HEK293 (cell line): ENCODE measurements at regions not wholly inside any gene's neighbourhood (a gene's known extent, or its start where the extent isn't known, plus 50 kb on each side); places are given as distances from the start of the nearest gene placed in this dataset.

ENCODE experiments used
- CTCF ChIA-PET: fragments of 350-600 bp; formaldehyde crosslinking; extraction: SDS; loops from one replicate; lab custom pipeline; 2021; ENCODE audit warnings: antibody characterized with exemption; lab: Yijun Ruan, JAX
- POLR2A ChIA-PET: fragments of 300-600 bp; formaldehyde crosslinking; extraction: SDS; loops from one replicate; lab custom pipeline; 2020; ENCODE audit warnings: antibody characterized with exemption, inconsistent platforms; lab: Yijun Ruan, JAX
- H3K27ac ChIP-seq: fragments of 200-500 bp; sonication (Bioruptor generic); 2 replicates; pipeline ENCODE4 v1.5.1; 2014; ENCODE audit warnings: low read depth, low read length, control low read depth, inconsistent platforms; ENCODE audit errors: extremely low read depth
- H3K36me3 ChIP-seq, 2 experiments: fragments of 200-500 bp in 1 of 2; sonication (Bioruptor generic) in 1 of 2; 1 replicate in 1 of 2; 2 replicates in 1 of 2; pipeline ENCODE4 v1.5.1; 2014 to 2017; ENCODE audit warnings: inconsistent platforms in 2 of 2, low read length in 2 of 2; ENCODE audit not compliant: control insufficient read depth in 2 of 2, insufficient read depth in 1 of 2
- H3K4me1 ChIP-seq: fragments of 200-500 bp; sonication (Bioruptor generic); 2 replicates; pipeline ENCODE4 v1.5.1; 2014; ENCODE audit warnings: mild to moderate bottlenecking, low read length, inconsistent platforms; ENCODE audit not compliant: control insufficient read depth, insufficient read depth
- H3K4me3 ChIP-seq: 2 replicates; pipeline ENCODE4 v1.5.1; 2011; ENCODE audit warnings: low read depth, mild to moderate bottlenecking, control low read depth, low read length, moderate library complexity
- H3K9me3 ChIP-seq: fragments of 200-500 bp; sonication (Bioruptor generic); 2 replicates; pipeline ENCODE4 v1.5.1; 2014; ENCODE audit warnings: low read depth, low read length, inconsistent platforms; ENCODE audit not compliant: control insufficient read depth, insufficient read depth
- AEBP2 ChIP-seq: fragments of 450-650 bp; formaldehyde crosslinking; IDR thresholded peaks from 2 replicates; pipeline ENCODE4 v1.5.1; 2016; ENCODE audit warnings: missing biosample characterization, missing genetic modification characterization, borderline replicate concordance
- ATF2 ChIP-seq: fragments of 450-650 bp; formaldehyde crosslinking; IDR thresholded peaks from 2 replicates; pipeline ENCODE4 v1.5.1; 2016; ENCODE audit warnings: missing biosample characterization, missing genetic modification characterization, low read depth
- GLIS2 ChIP-seq: fragments of 450-650 bp; formaldehyde crosslinking; IDR thresholded peaks from 2 replicates; pipeline ENCODE4 v1.5.1; 2016; ENCODE audit warnings: missing biosample characterization, missing genetic modification characterization
- KLF17 ChIP-seq: fragments of 450-650 bp; formaldehyde crosslinking; IDR thresholded peaks from 2 replicates; pipeline ENCODE4 v1.5.1; 2016; ENCODE audit warnings: missing biosample characterization, missing genetic modification characterization
- MEIS1 ChIP-seq: sonication (generic); formaldehyde crosslinking; IDR thresholded peaks from 2 replicates; pipeline ENCODE4 v1.8.1; 2022; ENCODE audit warnings: missing genetic modification reagents, mild to moderate bottlenecking, borderline replicate concordance
- ZBTB20 ChIP-seq: fragments of 450-650 bp; formaldehyde crosslinking; IDR thresholded peaks from 2 replicates; pipeline ENCODE4 v1.5.1; 2016; ENCODE audit warnings: missing biosample characterization, missing genetic modification characterization
- ZBTB7A ChIP-seq: fragments of 450-650 bp; formaldehyde crosslinking; IDR thresholded peaks from 2 replicates; pipeline ENCODE4 v1.5.1; 2016; ENCODE audit warnings: low read depth, missing biosample characterization, missing genetic modification characterization
- ZEB2 ChIP-seq: fragments of 450-650 bp; formaldehyde crosslinking; IDR thresholded peaks from 2 replicates; pipeline ENCODE4 v1.5.1; 2016; ENCODE audit warnings: missing biosample characterization, missing genetic modification characterization
- ZFHX2 ChIP-seq: fragments of 450-650 bp; formaldehyde crosslinking; conservative IDR thresholded peaks from 2 replicates; pipeline ENCODE4 v1.5.1; 2016; ENCODE audit warnings: missing biosample characterization, missing genetic modification characterization
- ZFP41 ChIP-seq: fragments of 450-650 bp; formaldehyde crosslinking; IDR thresholded peaks from 2 replicates; pipeline ENCODE4 v1.5.1; 2016; ENCODE audit warnings: missing biosample characterization, missing genetic modification characterization, borderline replicate concordance
- ZFP69B ChIP-seq: fragments of 450-650 bp; formaldehyde crosslinking; IDR thresholded peaks from 2 replicates; pipeline ENCODE4 v1.5.1; 2016; ENCODE audit warnings: missing biosample characterization, missing genetic modification characterization
- ZNF211 ChIP-seq: fragments of 450-650 bp; formaldehyde crosslinking; IDR thresholded peaks from 2 replicates; pipeline ENCODE4 v1.5.1; 2016; ENCODE audit warnings: low read depth, missing biosample characterization, missing genetic modification characterization
- ZNF23 ChIP-seq: fragments of 450-650 bp; formaldehyde crosslinking; IDR thresholded peaks from 2 replicates; pipeline ENCODE4 v1.5.1; 2016; ENCODE audit warnings: missing biosample characterization, missing genetic modification characterization, borderline replicate concordance
- ZNF280D ChIP-seq: fragments of 450-650 bp; formaldehyde crosslinking; IDR thresholded peaks from 2 replicates; pipeline ENCODE4 v1.5.1; 2016; ENCODE audit warnings: missing biosample characterization, missing genetic modification characterization
- ZNF354C ChIP-seq: fragments of 450-650 bp; formaldehyde crosslinking; IDR thresholded peaks from 2 replicates; pipeline ENCODE4 v1.5.1; 2016; ENCODE audit warnings: missing biosample characterization, missing genetic modification characterization, low read depth, borderline replicate concordance
- ZNF488 ChIP-seq: fragments of 450-650 bp; formaldehyde crosslinking; IDR thresholded peaks from 2 replicates; pipeline ENCODE4 v1.5.1; 2016; ENCODE audit warnings: missing biosample characterization, missing genetic modification characterization
- ZNF521 ChIP-seq: fragments of 450-650 bp; formaldehyde crosslinking; IDR thresholded peaks from 2 replicates; pipeline ENCODE4 v1.5.1; 2017; ENCODE audit warnings: missing biosample characterization, mild to moderate bottlenecking, missing genetic modification characterization
- ZNF558 ChIP-seq: fragments of 450-650 bp; formaldehyde crosslinking; IDR thresholded peaks from 2 replicates; pipeline ENCODE4 v1.5.1; 2016; ENCODE audit warnings: missing biosample characterization, missing genetic modification characterization
- ZNF585B ChIP-seq: fragments of 450-650 bp; formaldehyde crosslinking; IDR thresholded peaks from 2 replicates; pipeline ENCODE4 v1.5.1; 2016; ENCODE audit warnings: missing biosample characterization, missing genetic modification characterization
- ZNF623 ChIP-seq: fragments of 450-650 bp; formaldehyde crosslinking; IDR thresholded peaks from 2 replicates; pipeline ENCODE4 v1.5.1; 2016; ENCODE audit warnings: missing biosample characterization, missing genetic modification characterization
- ZNF704 ChIP-seq: fragments of 450-650 bp; formaldehyde crosslinking; IDR thresholded peaks from 2 replicates; pipeline ENCODE4 v1.5.1; 2016; ENCODE audit warnings: missing biosample characterization, missing genetic modification characterization
- ZNF76 ChIP-seq: fragments of 450-650 bp; formaldehyde crosslinking; IDR thresholded peaks from 2 replicates; pipeline ENCODE4; 2016; ENCODE audit warnings: low read depth, missing biosample characterization, missing genetic modification characterization, borderline replicate concordance

GRCh38 chr6:9810286-9810685 is 604.6 kb downstream of the TFAP2A start (continued):
- no peak for TF ChIP-seq ZNF280D (tag by site-specific recombination)
- TF ChIP-seq ZNF488 (tag by site-specific recombination), result no peak
- TF ChIP-seq ZNF704 (tag by site-specific recombination), result no peak
- TF ChIP-seq KLF17 (tag by site-specific recombination), result no peak
- no peak for TF ChIP-seq ZNF521 (tag by site-specific recombination)
- TF ChIP-seq AEBP2 (tag by site-specific recombination), result no peak
- TF ChIP-seq ATF2 (tag by site-specific recombination), result no peak

- TF ChIP-seq ZNF623 (tag by site-specific recombination) (no peak), MEIS1 (CRISPR knock-in tag) (no peak), ZBTB20 (tag by site-specific recombination) (no peak), ZBTB7A (tag by site-specific recombination) (no peak), ZFP69B (tag by site-specific recombination) (no peak), GLIS2 (tag by site-specific recombination) (no peak), ZNF354C (no peak), ZNF23 (no peak), ZFHX2 (tag by site-specific recombination) (no peak), ZNF558 (tag by site-specific recombination) (no peak), ZNF211 (tag by site-specific recombination) (no peak), ZEB2 (tag by site-specific recombination) (no peak), ZFP41 (tag by site-specific recombination) (no peak), ZNF76 (tag by site-specific recombination) (no peak), ZNF585B (no peak)
- ChIA-PET CTCF (no interaction called here), POLR2A (no interaction called here)
- Histone ChIP-seq H3K9me3 (no peaks in the 10 kb centered on the region), H3K36me3 (no peaks in the 10 kb centered on the region), H3K4me1 (no peaks in the 10 kb centered on the region), H3K4me3 (no peak overlapping the region), H3K27ac (no peak overlapping the region)
These were observed 608.7 kb downstream of the TFAP2A start for GRCh38 chr6:9806195-9806594.
